K562 (cell line): ENCODE measurements at regions not wholly inside any gene's neighbourhood (a gene's known extent, or its start where the extent isn't known, plus 50 kb on each side); places are given as distances from the start of the nearest gene placed in this dataset.

Experiments
- ATAC-seq: fragments of 200-7000 bp; cut with Tn5 transposase; 3 replicates; pipeline ENCODE4 v1.9.1; 2020; ENCODE audit warnings: moderate library complexity
- BruUV-seq: library from RNA; stranded (reverse); fragments of 400-500 nt; replicated peaks from 2 replicates; lab custom pipeline; 2021; lab: Mats Ljungman, UMichigan
- CTCF ChIA-PET: fragments of 300-600 bp; formaldehyde crosslinking; extraction: SDS; loops from one replicate; lab custom pipeline; 2021; ENCODE audit warnings: low intra/inter-chr PET ratio; lab: Yijun Ruan, JAX
- POLR2A ChIA-PET: fragments of 300-600, 350-650 bp; sonication (Branson Sonifier 250); formaldehyde crosslinking; extraction: SDS; loops from one replicate; lab custom pipeline; 2021; ENCODE audit warnings: antibody characterized with exemption, inconsistent platforms; lab: Yijun Ruan, JAX
- DNase-seq, 4 experiments: peaks; one replicate each; pipeline versions ENCODE4 v3.0.0 to v3.0.0-alpha.2; 2011 to 2018; ENCODE audit warnings: low spot score in 3 of 4, mixed read lengths in 3 of 4; ENCODE audit errors: extremely low read depth in 1 of 4
- FAIRE-seq: peaks from 2 replicates; lab custom pipeline; 2011; peaks lifted over from hg19 to GRCh38; lab: Jason Lieb, UNC
- H2AFZ ChIP-seq: 2 replicates; pipeline ENCODE4 v1.6.0; 2011; ENCODE audit warnings: low read depth, low read length, control low read depth, inconsistent platforms
- H3K27ac ChIP-seq: fragments of 200-600 bp; 3 replicates; pipeline ENCODE4 v1.8.0; 2011; ENCODE audit warnings: low read depth, mild to moderate bottlenecking, control low read depth, inconsistent platforms, low read length, moderate library complexity, mixed read lengths; ENCODE audit errors: extremely low read depth
- H3K27me3 ChIP-seq, 2 experiments: fragments of 300-600 bp in 1 of 2; 2 replicates in 1 of 2; 3 replicates in 1 of 2; pipeline versions ENCODE4 v1.6.0 to v1.8.0; 2011; ENCODE audit warnings: inconsistent platforms in 2 of 2, low read length in 2 of 2, mild to moderate bottlenecking in 1 of 2, mixed read lengths in 1 of 2, moderate library complexity in 1 of 2; ENCODE audit not compliant: control insufficient read depth in 2 of 2, insufficient read depth in 2 of 2
- H3K36me3 ChIP-seq: fragments of 300-600 bp; 3 replicates; pipeline ENCODE4 v1.8.0; 2011; ENCODE audit warnings: mild to moderate bottlenecking, low read length, inconsistent platforms; ENCODE audit not compliant: control insufficient read depth, insufficient read depth
- H3K4me1 ChIP-seq, 2 experiments: fragments of 200-600 bp in 1 of 2; replicated peaks in 1 of 2; 2 replicates in 1 of 2; 3 replicates in 1 of 2; pipeline versions ENCODE4 v1.5.1 to v1.8.0; 2011; ENCODE audit warnings: inconsistent platforms in 2 of 2, low read length in 2 of 2, mild to moderate bottlenecking in 1 of 2, mixed read lengths in 1 of 2, moderate library complexity in 1 of 2; ENCODE audit not compliant: control insufficient read depth in 2 of 2, insufficient read depth in 2 of 2
- H3K4me2 ChIP-seq: 2 replicates; pipeline ENCODE4 v1.6.1; 2011; ENCODE audit warnings: low read length, control low read depth, inconsistent platforms, mixed read lengths; ENCODE audit not compliant: insufficient read depth
- H3K4me3 ChIP-seq: fragments of 200-600 bp; sonication (generic), shearing (Covaris generic); 2 replicates; pipeline ENCODE4 v1.5.1; 2016; ENCODE audit warnings: control low read depth, inconsistent platforms
- H3K79me2 ChIP-seq: fragments of 200-600 bp; 3 replicates; pipeline ENCODE4 v1.8.0; 2011; ENCODE audit warnings: low read length, inconsistent platforms; ENCODE audit not compliant: control insufficient read depth, insufficient read depth
- H3K9ac ChIP-seq, 2 experiments: 2 replicates each; pipeline versions ENCODE4 v1.6.0 to v1.6.1; 2011; ENCODE audit warnings: low read depth in 2 of 2, low read length in 2 of 2, control low read depth in 1 of 2, inconsistent platforms in 1 of 2, mild to moderate bottlenecking in 1 of 2, mixed read lengths in 1 of 2; ENCODE audit not compliant: insufficient read depth in 1 of 2
- H3K9me1 ChIP-seq: one replicate; pipeline ENCODE4 v1.6.0; 2011; ENCODE audit warnings: inconsistent platforms, mild to moderate bottlenecking, low read length, moderate library complexity; ENCODE audit not compliant: control insufficient read depth, insufficient read depth
- H3K9me3 ChIP-seq: replicated peaks from 2 replicates; pipeline ENCODE4 v1.5.1; 2011; ENCODE audit warnings: low read depth, low read length, inconsistent platforms; ENCODE audit not compliant: control insufficient read depth, insufficient read depth
- H4K20me1 ChIP-seq: replicated peaks from 2 replicates; pipeline ENCODE4 v1.6.1; 2011; ENCODE audit warnings: low read length, inconsistent platforms, mixed read lengths; ENCODE audit not compliant: control insufficient read depth, insufficient read depth
- CREBBP ChIP-seq: IDR thresholded peaks from one replicate; pipeline ENCODE4 v1.6.1; 2012; ENCODE audit warnings: low read depth, mild to moderate bottlenecking, control low read depth, inconsistent platforms, low read length
- CTCFL ChIP-seq: IDR thresholded peaks from 2 replicates; pipeline ENCODE4 v1.6.1; 2011; ENCODE audit warnings: borderline replicate concordance, low read depth, mild to moderate bottlenecking, moderate library complexity, low read length; ENCODE audit not compliant: insufficient read depth, poor library complexity, severe bottlenecking
- GTF2F1 ChIP-seq: IDR thresholded peaks from 2 replicates; pipeline ENCODE4 v1.6.1; 2011; ENCODE audit warnings: low read depth, low read length, improper control_type of control experiment
- HMGXB4 ChIP-seq: sonication (generic); formaldehyde crosslinking; IDR thresholded peaks from 2 replicates; pipeline ENCODE4 v1.8.1; 2023; ENCODE audit warnings: mild to moderate bottlenecking, missing genetic modification reagents
- MIER1 ChIP-seq: fragments of 450-650 bp; IDR thresholded peaks from 2 replicates; pipeline ENCODE4 v1.6.1; 2016; ENCODE audit warnings: antibody characterized with exemption, mild to moderate bottlenecking, low read depth
- NFE2L1 ChIP-seq: fragments of 450-650 bp; IDR thresholded peaks from 2 replicates; pipeline ENCODE4 v1.6.1; 2016; ENCODE audit warnings: missing genetic modification characterization, low read depth, mild to moderate bottlenecking, missing compliant biosample characterization, moderate library complexity, borderline replicate concordance
- PKNOX1 ChIP-seq: fragments of 450-650 bp; IDR thresholded peaks from 2 replicates; pipeline ENCODE4 v1.6.1; 2016
- RNF219 ChIP-seq: fragments of 250-450 bp; sonication (Bioruptor Pico); IDR thresholded peaks from 2 replicates; pipeline ENCODE4 v1.5.0; 2022; ENCODE audit warnings: mild to moderate bottlenecking
- SIN3B ChIP-seq: fragments of 450-650 bp; IDR thresholded peaks from 2 replicates; pipeline ENCODE4 v1.6.1; 2017; ENCODE audit warnings: low read depth, mild to moderate bottlenecking, moderate library complexity
- SIX5 ChIP-seq, 2 experiments: IDR thresholded peaks; 2 replicates each; pipeline ENCODE4 v1.6.1; 2011; ENCODE audit warnings: low read length in 2 of 2, borderline replicate concordance in 1 of 2, low read depth in 1 of 2, mild to moderate bottlenecking in 1 of 2, moderate library complexity in 1 of 2; ENCODE audit not compliant: insufficient read depth in 1 of 2
- SPI1 ChIP-seq: IDR thresholded peaks from 2 replicates; pipeline ENCODE4 v1.6.1; 2011; ENCODE audit warnings: low read depth, low read length, control low read depth, borderline replicate concordance
- ZKSCAN8 ChIP-seq: fragments of 200-800 bp; sonication (Bioruptor generic); IDR thresholded peaks from 2 replicates; pipeline ENCODE4 v1.6.1; 2016; ENCODE audit warnings: missing genetic modification characterization, missing compliant biosample characterization
- ZNF436 ChIP-seq: fragments of 250-450, 450-650 bp; sonication (Bioruptor Pico); formaldehyde crosslinking; IDR thresholded peaks from 2 replicates; pipeline ENCODE4 v1.7.0; 2020; ENCODE audit warnings: mild to moderate bottlenecking
- ZNF551 ChIP-seq: fragments of 250-450 bp; sonication (Bioruptor Pico); IDR thresholded peaks from 2 replicates; pipeline ENCODE4 v1.5.0; 2021; ENCODE audit warnings: mild to moderate bottlenecking, moderate library complexity
- ZNF766 ChIP-seq: fragments of 200-800 bp; sonication (Bioruptor generic); conservative IDR thresholded peaks from 2 replicates; pipeline ENCODE4 v1.6.1; 2016; ENCODE audit warnings: missing genetic modification characterization, missing compliant biosample characterization
- WGBS: fragments of 100-300 bp; shearing (Covaris generic); methylation state at CpG from one replicate; pipeline ENCODE4 v1.1.6; 2016; ENCODE audit warnings: low coverage, mixed read lengths; ENCODE audit not compliant: insufficient coverage; ENCODE audit errors: missing lambda C conversion rate; 5-methylcytosine and 5-hydroxymethylcytosine counted together
- in situ Hi-C: fragments of 300-500 bp; cut with MboI; formaldehyde crosslinking; loops from 4 replicates; pipeline ENCODE4 v1.15.0; 2018; ENCODE audit warnings: inconsistent platforms, mixed read lengths
- intact Hi-C: fragments of 100-400 bp; cut with micrococcal nuclease; formaldehyde crosslinking; loops from 2 replicates; pipeline ENCODE4 v1.14.2; 2022

- in situ Hi-C loops, result no loop called here
- TF ChIP-seq ZNF766 (CRISPR knock-in tag), result no peak
- no peak for TF ChIP-seq GTF2F1
- TF ChIP-seq NFE2L1 (tag), result no peak
- TF ChIP-seq SPI1, result no peak
- no peak for TF ChIP-seq ZNF551 (CRISPR knock-in tag)
- TF ChIP-seq RNF219, result no peak
- TF ChIP-seq ZNF436 (CRISPR knock-in tag), result no peak
- no peak for TF ChIP-seq SIN3B
- no peak for TF ChIP-seq CTCFL
- TF ChIP-seq HMGXB4, result no peak
- no peak for TF ChIP-seq PKNOX1
- TF ChIP-seq SIX5 (IDR thresholded peaks at IDR 0.05; ENCODE audit: borderline replicate concordance in 1 of 2, insufficient read depth in 1 of 2, low read depth in 1 of 2, low read length in 2 of 2), result no peak
- TF ChIP-seq ZKSCAN8, result no peak
- no peak for TF ChIP-seq CREBBP
- no peak for TF ChIP-seq MIER1
- 77% methylated on average over 22 of the region's 22 CpGs for WGBS
- ATAC-seq (no peak), FAIRE-seq (no peak), DNase-seq (no peak)
- H3K4me1 ChIP-seq, result no peaks in the 10 kb centered on the region
- no peak overlapping the region for H3K9ac ChIP-seq
- H3K4me2 ChIP-seq, result no peak overlapping the region
- no TSS peak for BruUV-seq
- ChIA-PET POLR2A (interaction anchor here (0.5 kb wide), 1 partner anchor 804 kb away, joined by 3 read pairs; no protein-coding TSS in a partner anchor), CTCF (no interaction called here)
- H3K79me2 ChIP-seq, result no peaks in the 10 kb centered on the region
- H2AFZ ChIP-seq, result no peak overlapping the region
- no peaks in the 10 kb centered on the region for H3K9me1 ChIP-seq
- intact Hi-C loops, result no loop called here
- H3K9me3 ChIP-seq, result no peaks in the 10 kb centered on the region
- H3K4me3 ChIP-seq, result no peak overlapping the region
- no peaks in the 10 kb centered on the region for H4K20me1 ChIP-seq
- no peak overlapping the region for H3K27ac ChIP-seq
- no peaks in the 10 kb centered on the region for H3K27me3 ChIP-seq
- H3K36me3 ChIP-seq, result no peaks in the 10 kb centered on the region
These were observed 490.9 kb upstream of the JARID2 start for GRCh38 chr6:14754751-14755513.
